A549 (cell line): ENCODE measurements at regions not wholly inside any gene's neighbourhood (a gene's known extent, or its start where the extent isn't known, plus 50 kb on each side); places are given as distances from the start of the nearest gene placed in this dataset.

ENCODE experiments used
- ATAC-seq, 2 experiments: fragments of 200-7000 bp in 1 of 2; fragments of >200 bp in 1 of 2; cut with Nextera tagmentation in 1 of 2; cut with Tn5 transposase in 1 of 2; 3 replicates each; pipeline versions ENCODE4 v1.8.0 to v1.9.1; 2018 to 2020; ENCODE audit warnings: mild to moderate bottlenecking in 1 of 2, moderate library complexity in 1 of 2
- CTCF ChIA-PET: fragments of 300-600 bp; sonication (Branson Sonifier 250); formaldehyde crosslinking; extraction: SDS; loops from one replicate; lab custom pipeline; 2021; ENCODE audit warnings: antibody characterized with exemption, inconsistent platforms; lab: Yijun Ruan, JAX
- POLR2A ChIA-PET: fragments of 350-600 bp; formaldehyde crosslinking; extraction: SDS; loops from one replicate; lab custom pipeline; 2021; ENCODE audit warnings: antibody characterized with exemption, inconsistent platforms; lab: Yijun Ruan, JAX
- DNase-seq, 2 experiments: peaks; one replicate each; pipeline versions ENCODE4 v3.0.0 to v3.0.0-alpha.2; 2011 to 2016; ENCODE audit warnings: low read depth in 1 of 2, low spot score in 1 of 2
- FAIRE-seq: peaks from 2 replicates; lab custom pipeline; 2011; peaks lifted over from hg19 to GRCh38; lab: Jason Lieb, UNC
- H3K27ac ChIP-seq, 2 experiments: fragments of >200 bp; sonication (Bioruptor Twin); formaldehyde crosslinking; 3 replicates each; pipeline ENCODE4 v1.5.1; 2016 to 2017
- H3K4me1 ChIP-seq: fragments of >200 bp; sonication (Bioruptor Twin); formaldehyde crosslinking; 3 replicates; pipeline ENCODE4 v1.6.1; 2016
- H3K4me2 ChIP-seq: fragments of >200 bp; sonication (Bioruptor Twin); formaldehyde crosslinking; 3 replicates; pipeline ENCODE4 v1.6.1; 2016
- H3K4me3 ChIP-seq: fragments of >200 bp; sonication (Bioruptor Twin); formaldehyde crosslinking; 3 replicates; pipeline ENCODE4 v1.5.1; 2016
- H3K9me3 ChIP-seq: fragments of >200 bp; sonication (Bioruptor Twin); formaldehyde crosslinking; 3 replicates; pipeline ENCODE4 v1.6.1; 2016
- BHLHE40 ChIP-seq: IDR thresholded peaks from 2 replicates; pipeline ENCODE4 v1.6.1; 2012; ENCODE audit warnings: low read depth, low read length, inconsistent platforms
- CBX8 ChIP-seq: fragments of 200-600 bp; sonication (generic); IDR thresholded peaks from 2 replicates; pipeline ENCODE4 v1.6.1; 2016
- CHD2 ChIP-seq: fragments of 150-350 bp; IDR thresholded peaks from 2 replicates; pipeline ENCODE4 v1.6.1; 2014; ENCODE audit warnings: low read length; ENCODE audit not compliant: partially characterized antibody
- FOSL2 ChIP-seq, 2 experiments: fragments of 450-650 bp in 1 of 2; fragments of >200 bp in 1 of 2; sonication (Bioruptor Twin) in 1 of 2; formaldehyde crosslinking; IDR thresholded peaks; 2 replicates each; pipeline versions ENCODE4 v1.5.0 to v1.6.1; 2016 to 2020; ENCODE audit warnings: mild to moderate bottlenecking in 1 of 2, moderate library complexity in 1 of 2
- GATA3 ChIP-seq: IDR thresholded peaks from 2 replicates; pipeline ENCODE4 v1.6.1; 2012; ENCODE audit warnings: borderline replicate concordance
- HDAC2 ChIP-seq: fragments of 200-600 bp; sonication (generic); IDR thresholded peaks from 2 replicates; pipeline ENCODE4 v1.6.1; 2016
- HOXA7 ChIP-seq: fragments of 250-450 bp; sonication (Bioruptor Pico); IDR thresholded peaks from 2 replicates; pipeline ENCODE4 v1.5.0; 2020; ENCODE audit warnings: mild to moderate bottlenecking, moderate library complexity
- KDM1A ChIP-seq: fragments of 200-600 bp; sonication (generic); IDR thresholded peaks from 2 replicates; pipeline ENCODE4 v1.6.1; 2016; ENCODE audit warnings: low read depth, mild to moderate bottlenecking
- KDM5A ChIP-seq: fragments of 200-600 bp; sonication (generic); IDR thresholded peaks from 2 replicates; pipeline ENCODE4 v1.6.1; 2016; ENCODE audit warnings: antibody characterized with exemption, mild to moderate bottlenecking
- MAFK ChIP-seq: fragments of 450-650 bp; IDR thresholded peaks from 2 replicates; pipeline ENCODE4 v1.6.1; 2014; ENCODE audit not compliant: partially characterized antibody
- MYC ChIP-seq: IDR thresholded peaks from 2 replicates; pipeline ENCODE4 v1.6.1; 2012; ENCODE audit warnings: mild to moderate bottlenecking, inconsistent platforms, low read length, improper control_type of control experiment, borderline replicate concordance
- NFE2L2 ChIP-seq: fragments of 150-350 bp; conservative IDR thresholded peaks from 2 replicates; pipeline ENCODE4 v1.6.1; 2014; ENCODE audit warnings: low read length
- NR3C1 ChIP-seq: fragments of >200 bp; sonication (Bioruptor Twin); formaldehyde crosslinking; IDR thresholded peaks from 3 replicates; pipeline ENCODE4 v1.6.1; 2017
- PHF8 ChIP-seq: fragments of 200-600 bp; sonication (generic); IDR thresholded peaks from 2 replicates; pipeline ENCODE4 v1.6.1; 2016; ENCODE audit warnings: low read depth, mild to moderate bottlenecking, antibody characterized with exemption, moderate library complexity, borderline replicate concordance
- RARB ChIP-seq: fragments of 250-450 bp; sonication (Bioruptor Pico); IDR thresholded peaks from 2 replicates; pipeline ENCODE4 v1.8.0; 2021; ENCODE audit warnings: mild to moderate bottlenecking, moderate library complexity
- RCOR1 ChIP-seq: fragments of 150-350 bp; IDR thresholded peaks from 2 replicates; pipeline ENCODE4 v1.6.1; 2014; ENCODE audit warnings: antibody characterized with exemption, low read length, low read depth
- RFX5 ChIP-seq: fragments of 450-650 bp; IDR thresholded peaks from 2 replicates; pipeline ENCODE4 v1.7.1; 2014; ENCODE audit warnings: antibody characterized with exemption, mild to moderate bottlenecking, moderate library complexity
- SMC3 ChIP-seq: fragments of >200 bp; sonication (Bioruptor Twin); formaldehyde crosslinking; IDR thresholded peaks from 3 replicates; pipeline ENCODE4 v1.6.1; 2018; ENCODE audit warnings: inconsistent platforms
- ZNF302 ChIP-seq: fragments of 250-450 bp; sonication (Bioruptor Pico); IDR thresholded peaks from 2 replicates; pipeline ENCODE4 v1.9.0; 2021; ENCODE audit warnings: inconsistent platforms, mild to moderate bottlenecking, moderate library complexity
- ZSCAN20 ChIP-seq: fragments of 250-450 bp; sonication (Bioruptor Pico); IDR thresholded peaks from 2 replicates; pipeline ENCODE4 v1.8.0; 2022; ENCODE audit warnings: mild to moderate bottlenecking, moderate library complexity
- WGBS: methylation state at CpG from one replicate; pipeline ENCODE4 v1.1.6; 2017; ENCODE audit errors: missing lambda C conversion rate; 5-methylcytosine and 5-hydroxymethylcytosine counted together
- TF ChIP-seq, protein P1 (sequence below): IDR thresholded peaks from 2 replicates; pipeline ENCODE4 v1.6.1; 2012; ENCODE audit warnings: low read depth, borderline replicate concordance
- TF ChIP-seq, protein P2 (sequence below): IDR thresholded peaks from 2 replicates; pipeline ENCODE4 v1.6.1; 2012
- TF ChIP-seq, protein P3 (sequence below): fragments of 150-350 bp; IDR thresholded peaks from 2 replicates; pipeline ENCODE4 v1.6.1; 2014; ENCODE audit warnings: low read depth, mild to moderate bottlenecking, low read length
- TF ChIP-seq, protein P4 (sequence below): fragments of 450-650 bp; IDR thresholded peaks from 2 replicates; pipeline ENCODE4 v1.6.1; 2014; ENCODE audit warnings: antibody characterized with exemption
- TF ChIP-seq, protein P5 (sequence below): fragments of >200 bp; sonication (Bioruptor Twin); formaldehyde crosslinking; IDR thresholded peaks from 2 replicates; pipeline ENCODE4 v1.6.1; 2016
- TF ChIP-seq, protein P6 (sequence below): fragments of 250-450 bp; sonication (Bioruptor Pico); IDR thresholded peaks from 2 replicates; pipeline ENCODE4 v1.5.0; 2020; ENCODE audit warnings: low read depth, mild to moderate bottlenecking, moderate library complexity

DNA sequence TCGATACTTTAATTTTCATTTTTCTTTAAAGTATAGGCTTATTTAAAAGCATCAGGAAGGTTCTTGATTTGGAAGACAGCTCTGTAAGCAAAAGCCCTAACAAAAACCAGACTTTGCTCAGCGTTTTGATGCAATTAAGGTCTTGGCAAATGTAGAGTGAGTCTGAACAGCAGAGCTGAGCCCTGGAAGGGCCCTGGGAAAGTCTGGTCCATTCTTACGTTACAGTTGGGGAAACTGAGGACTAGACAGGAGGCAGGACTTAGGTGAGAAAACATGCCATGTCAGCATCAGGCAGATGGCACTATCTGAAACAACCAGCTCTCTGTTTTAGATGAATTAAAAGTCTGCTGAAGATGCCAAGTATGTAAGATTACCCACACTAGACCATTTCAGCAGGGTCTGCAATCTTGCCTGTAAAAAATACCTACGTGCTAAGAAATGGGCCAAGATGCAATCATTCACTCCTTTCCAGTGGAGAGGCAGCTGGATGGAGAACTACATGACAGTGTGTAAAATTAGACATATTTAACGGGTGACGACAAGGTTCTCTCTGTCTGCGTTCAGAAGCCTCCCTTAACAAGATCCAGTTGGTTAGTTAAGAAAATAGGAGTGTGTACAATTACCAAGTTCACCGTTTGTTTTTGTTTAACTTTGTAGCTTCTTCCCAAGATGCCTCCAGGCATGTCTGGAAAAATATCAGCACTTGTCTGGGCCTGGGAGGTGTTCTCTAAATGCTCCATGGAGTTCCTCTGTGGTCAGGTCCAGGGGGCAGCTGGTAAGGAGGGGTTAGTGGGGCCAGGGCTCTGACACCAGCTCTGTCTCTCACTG lies 502.3 kb upstream of the ZMIZ1 start:
- DNase-seq (no peak), ATAC-seq (no peak), FAIRE-seq (no peak)
- H3K4me1 ChIP-seq: no peaks in the 10 kb centered on the region
- ChIA-PET POLR2A (no interaction called here), CTCF (interaction anchor here (0.9 to 2.2 kb wide), 4 partner anchors 58 to 631 kb away, joined by 3 to 5 read pairs (median 3); no protein-coding TSS in a partner anchor)
- H3K4me2 ChIP-seq: no peak overlapping the region
- no peak overlapping the region for H3K27ac ChIP-seq
- H3K4me3 ChIP-seq: no peak overlapping the region
- no peaks in the 10 kb centered on the region for H3K9me3 ChIP-seq
- 48% methylated on average over 8 of the region's 8 CpGs for WGBS
- TF ChIP-seq GATA3 (no peak), MAFK (peak; percentile 72)

DNA sequence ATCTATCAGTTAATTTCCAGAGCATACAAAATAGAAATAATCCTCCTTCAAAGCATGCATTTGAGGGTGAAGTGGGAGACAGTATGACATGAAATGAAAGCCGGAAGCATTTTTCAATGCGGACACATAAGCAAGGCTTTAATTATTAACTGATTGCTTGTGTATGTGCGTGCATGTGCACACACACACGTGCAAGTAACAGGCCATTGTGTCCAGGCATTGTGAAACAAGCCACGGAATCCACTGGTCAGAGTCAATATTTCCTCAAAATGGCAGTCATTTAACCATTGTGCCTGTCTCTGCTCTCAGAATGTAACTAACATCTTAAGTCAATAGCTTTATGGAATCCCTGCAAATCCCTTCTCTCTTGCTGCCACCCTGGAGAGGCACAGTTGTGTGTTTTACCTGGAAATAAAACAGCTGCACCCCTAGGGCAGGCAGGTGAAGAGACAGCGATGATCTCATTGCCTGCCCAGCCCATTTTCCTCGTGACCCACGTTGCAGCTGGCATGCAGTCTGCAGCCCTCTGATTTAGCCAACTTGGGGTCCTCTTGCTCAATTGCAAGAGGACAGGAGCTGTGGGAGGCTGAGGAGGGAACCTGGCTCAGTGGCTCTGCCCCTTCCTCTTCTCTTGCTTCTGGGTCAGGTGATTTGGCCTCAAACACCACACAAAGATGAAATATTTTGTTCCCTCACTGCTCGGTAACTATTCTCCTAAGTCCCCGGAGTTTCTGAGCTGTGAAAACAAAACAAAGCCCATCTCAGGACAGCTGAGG lies 500.9 kb upstream of the ZMIZ1 start:
- ATAC-seq: no peak
- ChIA-PET POLR2A (no interaction called here), CTCF (interaction anchor here (1.0 to 2.2 kb wide), 2 partner anchors 21 to 521 kb away, joined by 3 to 5 read pairs; no protein-coding TSS in a partner anchor)
- no peak for FAIRE-seq
- no peaks in the 10 kb centered on the region for H3K9me3 ChIP-seq
- no peak for DNase-seq
- H3K27ac ChIP-seq: no peak overlapping the region
- no peak overlapping the region for H3K4me2 ChIP-seq
- H3K4me3 ChIP-seq: no peak overlapping the region
- WGBS: 54% methylated on average over 10 of the region's 10 CpGs
- TF ChIP-seq NR3C1 (no peak), KDM1A (no peak), SMC3 (no peak), KDM5A (no peak), FOSL2 (IDR thresholded peaks at IDR 0.05) (no peak), FOSL2 (CRISPR knock-in tag; IDR thresholded peaks at IDR 0.05) (no peak), RARB (CRISPR knock-in tag) (no peak), CBX8 (no peak), CHD2 (no peak), ZSCAN20 (CRISPR knock-in tag) (no peak), RCOR1 (no peak), PHF8 (no peak)
- TF ChIP-seq, protein P1, sequence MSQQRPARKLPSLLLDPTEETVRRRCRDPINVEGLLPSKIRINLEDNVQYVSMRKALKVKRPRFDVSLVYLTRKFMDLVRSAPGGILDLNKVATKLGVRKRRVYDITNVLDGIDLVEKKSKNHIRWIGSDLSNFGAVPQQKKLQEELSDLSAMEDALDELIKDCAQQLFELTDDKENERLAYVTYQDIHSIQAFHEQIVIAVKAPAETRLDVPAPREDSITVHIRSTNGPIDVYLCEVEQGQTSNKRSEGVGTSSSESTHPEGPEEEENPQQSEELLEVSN: no peak
- TF ChIP-seq, protein P2, sequence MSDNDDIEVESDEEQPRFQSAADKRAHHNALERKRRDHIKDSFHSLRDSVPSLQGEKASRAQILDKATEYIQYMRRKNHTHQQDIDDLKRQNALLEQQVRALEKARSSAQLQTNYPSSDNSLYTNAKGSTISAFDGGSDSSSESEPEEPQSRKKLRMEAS: no peak
- TF ChIP-seq, protein P3, sequence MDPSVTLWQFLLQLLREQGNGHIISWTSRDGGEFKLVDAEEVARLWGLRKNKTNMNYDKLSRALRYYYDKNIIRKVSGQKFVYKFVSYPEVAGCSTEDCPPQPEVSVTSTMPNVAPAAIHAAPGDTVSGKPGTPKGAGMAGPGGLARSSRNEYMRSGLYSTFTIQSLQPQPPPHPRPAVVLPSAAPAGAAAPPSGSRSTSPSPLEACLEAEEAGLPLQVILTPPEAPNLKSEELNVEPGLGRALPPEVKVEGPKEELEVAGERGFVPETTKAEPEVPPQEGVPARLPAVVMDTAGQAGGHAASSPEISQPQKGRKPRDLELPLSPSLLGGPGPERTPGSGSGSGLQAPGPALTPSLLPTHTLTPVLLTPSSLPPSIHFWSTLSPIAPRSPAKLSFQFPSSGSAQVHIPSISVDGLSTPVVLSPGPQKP: no peak
- TF ChIP-seq, protein P4, sequence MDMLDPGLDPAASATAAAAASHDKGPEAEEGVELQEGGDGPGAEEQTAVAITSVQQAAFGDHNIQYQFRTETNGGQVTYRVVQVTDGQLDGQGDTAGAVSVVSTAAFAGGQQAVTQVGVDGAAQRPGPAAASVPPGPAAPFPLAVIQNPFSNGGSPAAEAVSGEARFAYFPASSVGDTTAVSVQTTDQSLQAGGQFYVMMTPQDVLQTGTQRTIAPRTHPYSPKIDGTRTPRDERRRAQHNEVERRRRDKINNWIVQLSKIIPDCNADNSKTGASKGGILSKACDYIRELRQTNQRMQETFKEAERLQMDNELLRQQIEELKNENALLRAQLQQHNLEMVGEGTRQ: no peak
- H3K4me1 ChIP-seq: no peaks in the 10 kb centered on the region

DNA sequence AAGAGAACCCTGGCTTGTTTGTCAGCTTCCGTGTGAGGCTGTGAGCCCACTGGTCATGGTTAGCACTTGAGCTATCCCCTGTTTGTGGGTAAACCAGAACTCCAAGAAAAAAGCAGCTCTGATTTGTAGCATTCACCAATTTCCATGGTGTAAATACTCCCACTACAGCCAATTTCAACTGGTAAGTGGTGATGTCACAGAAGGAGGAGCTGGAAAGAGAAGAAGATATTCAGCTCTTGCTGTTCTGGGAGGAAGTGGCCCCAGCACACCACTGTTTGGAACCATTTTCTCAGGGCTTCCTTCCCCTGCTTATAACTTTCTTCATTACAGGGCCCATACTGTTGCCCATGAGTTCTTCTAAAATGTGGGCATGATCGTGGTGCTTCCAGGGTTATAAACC lies 500.1 kb upstream of the ZMIZ1 start:
- Histone ChIP-seq H3K27ac (no peak overlapping the region), H3K4me1 (no peaks in the 10 kb centered on the region), H3K9me3 (no peaks in the 10 kb centered on the region), H3K4me2 (no peak overlapping the region), H3K4me3 (no peak overlapping the region)
- CTCF ChIA-PET: interaction anchor here (1.0 kb wide), 1 partner anchor 21 kb away, joined by 3 read pairs; no protein-coding TSS in a partner anchor
- 61% methylated on average over 2 of the region's 2 CpGs for WGBS
- no peak for ATAC-seq
- TF ChIP-seq, protein P4: no peak
- TF ChIP-seq HOXA7 (CRISPR knock-in tag) (no peak), RFX5 (no peak), FOSL2 (IDR thresholded peaks at IDR 0.05) (no peak), FOSL2 (CRISPR knock-in tag; IDR thresholded peaks at IDR 0.05) (no peak), RARB (CRISPR knock-in tag) (no peak), HDAC2 (no peak), MYC (no peak), NFE2L2 (no peak), KDM5A (no peak), BHLHE40 (no peak), CBX8 (no peak), ZNF302 (CRISPR knock-in tag) (no peak)
- TF ChIP-seq, protein P1: no peak
- TF ChIP-seq, protein P5, sequence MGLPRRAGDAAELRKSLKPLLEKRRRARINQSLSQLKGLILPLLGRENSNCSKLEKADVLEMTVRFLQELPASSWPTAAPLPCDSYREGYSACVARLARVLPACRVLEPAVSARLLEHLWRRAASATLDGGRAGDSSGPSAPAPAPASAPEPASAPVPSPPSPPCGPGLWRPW: no peak
- TF ChIP-seq, protein P6, sequence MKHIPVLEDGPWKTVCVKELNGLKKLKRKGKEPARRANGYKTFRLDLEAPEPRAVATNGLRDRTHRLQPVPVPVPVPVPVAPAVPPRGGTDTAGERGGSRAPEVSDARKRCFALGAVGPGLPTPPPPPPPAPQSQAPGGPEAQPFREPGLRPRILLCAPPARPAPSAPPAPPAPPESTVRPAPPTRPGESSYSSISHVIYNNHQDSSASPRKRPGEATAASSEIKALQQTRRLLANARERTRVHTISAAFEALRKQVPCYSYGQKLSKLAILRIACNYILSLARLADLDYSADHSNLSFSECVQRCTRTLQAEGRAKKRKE (CRISPR knock-in tag): no peak
- no peak for FAIRE-seq
- POLR2A ChIA-PET: no interaction called here
- no peak for DNase-seq
